SK-N-MC (cell line): ENCODE measurements at regions not wholly inside any gene's neighbourhood (a gene's known extent, or its start where the extent isn't known, plus 50 kb on each side); places are given as distances from the start of the nearest gene placed in this dataset.

ENCODE experiments used
- DNase-seq: peaks from one replicate; pipeline ENCODE4 v3.0.0-alpha.2; 2011; ENCODE audit warnings: low read depth, low spot score
- H3K27ac ChIP-seq: fragments of 200-600 bp; sonication (generic); 2 replicates; pipeline ENCODE4 v1.5.1; 2016; ENCODE audit warnings: mixed run types
- H3K36me3 ChIP-seq: fragments of 200-600 bp; sonication (generic); 2 replicates; pipeline ENCODE4 v1.6.1; 2017; ENCODE audit warnings: antibody characterized with exemption, low read length, mixed read lengths; ENCODE audit not compliant: insufficient read depth
- H3K4me3 ChIP-seq: fragments of 200-600 bp; sonication (generic); 2 replicates; pipeline ENCODE4 v1.5.1; 2016
- H3K9ac ChIP-seq: fragments of 200-600 bp; sonication (generic); 2 replicates; pipeline ENCODE4 v1.8.0; 2017; ENCODE audit warnings: mixed run types, mixed read lengths; ENCODE audit not compliant: insufficient read length
- H3K9me3 ChIP-seq: fragments of 200-600 bp; sonication (generic); 2 replicates; pipeline ENCODE4 v1.6.1; 2017; ENCODE audit warnings: low read depth, mild to moderate bottlenecking, antibody characterized with exemption, low read length, moderate library complexity, mixed read lengths
- EZH2 ChIP-seq: fragments of 200-600 bp; sonication (generic); IDR thresholded peaks from one replicate; pipeline ENCODE4 v1.6.1; 2017; ENCODE audit warnings: antibody characterized with exemption
- FOXP2 ChIP-seq: optimal IDR thresholded peaks from 2 replicates; pipeline ENCODE3; 2011; ENCODE audit warnings: mild to moderate bottlenecking, moderate library complexity; ENCODE audit not compliant: insufficient read depth; ENCODE audit errors: extremely low read length, control extremely low read depth
- POLR2AphosphoS5 ChIP-seq: IDR thresholded peaks from 2 replicates; pipeline ENCODE4 v1.6.1; 2012; ENCODE audit warnings: mild to moderate bottlenecking, low read depth, low read length, borderline replicate concordance

- no peaks in the 10 kb centered on the region for H3K36me3 ChIP-seq
- TF ChIP-seq EZH2, result no peak
- no peak for TF ChIP-seq POLR2AphosphoS5
- no peak for TF ChIP-seq FOXP2
Measured at GRCh38 chr4:71140563-71140962, 147.1 kb downstream of the DCK start.

GRCh38 chr4:71141125-71141524 lies 147.7 kb downstream of the DCK start:
- Histone ChIP-seq H3K9ac (no peak overlapping the region), H3K27ac (no peak overlapping the region), H3K9me3 (no peaks in the 10 kb centered on the region), H3K36me3 (no peaks in the 10 kb centered on the region), H3K4me3 (no peak overlapping the region)
- no peak for DNase-seq
- TF ChIP-seq POLR2AphosphoS5 (no peak), FOXP2 (no peak), EZH2 (no peak)

More at GRCh38 chr4:71140563-71140962, 147.1 kb downstream of the DCK start:
- no peak for DNase-seq
- no peak overlapping the region for H3K4me3 ChIP-seq
- H3K9ac ChIP-seq, result no peak overlapping the region
- no peak overlapping the region for H3K27ac ChIP-seq
- no peaks in the 10 kb centered on the region for H3K9me3 ChIP-seq

GRCh38 chr4:71147261-71147660 lies 153.8 kb downstream of the DCK start:
- Histone ChIP-seq H3K27ac (no peak overlapping the region), H3K36me3 (no peaks in the 10 kb centered on the region), H3K9ac (no peak overlapping the region), H3K9me3 (no peaks in the 10 kb centered on the region), H3K4me3 (no peak overlapping the region)
- TF ChIP-seq FOXP2 (no peak), EZH2 (no peak), POLR2AphosphoS5 (no peak)
- DNase-seq, result no peak

- TF ChIP-seq FOXP2, result no peak
- no peak for TF ChIP-seq POLR2AphosphoS5
- no peak for TF ChIP-seq EZH2
- Histone ChIP-seq H3K9me3 (no peaks in the 10 kb centered on the region), H3K27ac (no peak overlapping the region), H3K4me3 (no peak overlapping the region), H3K9ac (no peak overlapping the region), H3K36me3 (no peaks in the 10 kb centered on the region)
- no peak for DNase-seq
Measured at GRCh38 chr4:71148545-71148944, 155.1 kb downstream of the DCK start.

GRCh38 chr4:71151054-71151453 lies 157.6 kb downstream of the DCK start:
- Histone ChIP-seq H3K4me3 (no peak overlapping the region), H3K9me3 (no peaks in the 10 kb centered on the region), H3K27ac (no peak overlapping the region), H3K36me3 (no peaks in the 10 kb centered on the region), H3K9ac (no peak overlapping the region)
- DNase-seq, result no peak
- TF ChIP-seq FOXP2 (no peak), EZH2 (no peak), POLR2AphosphoS5 (no peak)

- Histone ChIP-seq H3K9ac (no peak overlapping the region), H3K4me3 (no peak overlapping the region), H3K9me3 (no peaks in the 10 kb centered on the region), H3K27ac (no peak overlapping the region; the same call in 1 of the 2 replicates), H3K36me3 (no peaks in the 10 kb centered on the region)
- no peak for DNase-seq
- TF ChIP-seq POLR2AphosphoS5 (no peak), EZH2 (no peak), FOXP2 (no peak)
Measured at GRCh38 chr4:71156616-71157015, 163.2 kb downstream of the DCK start.

- no peak for DNase-seq
- Histone ChIP-seq H3K4me3 (no peak overlapping the region), H3K9me3 (no peaks in the 10 kb centered on the region), H3K36me3 (no peaks in the 10 kb centered on the region), H3K27ac (no peak overlapping the region), H3K9ac (no peak overlapping the region)
- no peak for TF ChIP-seq POLR2AphosphoS5
- TF ChIP-seq EZH2, result no peak
- no peak for TF ChIP-seq FOXP2
Measured at GRCh38 chr4:71162386-71162785, 168.9 kb downstream of the DCK start.

- Histone ChIP-seq H3K4me3 (no peak overlapping the region), H3K9me3 (no peaks in the 10 kb centered on the region), H3K36me3 (no peaks in the 10 kb centered on the region), H3K9ac (no peak overlapping the region), H3K27ac (no peak overlapping the region)
- no peak for DNase-seq
- TF ChIP-seq POLR2AphosphoS5 (no peak), EZH2 (no peak), FOXP2 (no peak)
Measured at GRCh38 chr4:71163317-71163716, 169.9 kb downstream of the DCK start.

- H3K9ac ChIP-seq, result no peak overlapping the region
- H3K9me3 ChIP-seq, result no peaks in the 10 kb centered on the region
- H3K4me3 ChIP-seq, result no peak overlapping the region
- no peak for DNase-seq
- no peak for TF ChIP-seq FOXP2
- no peak for TF ChIP-seq EZH2
- no peak for TF ChIP-seq POLR2AphosphoS5
- H3K36me3 ChIP-seq, result no peaks in the 10 kb centered on the region
- H3K27ac ChIP-seq, result no peak overlapping the region
Measured at GRCh38 chr4:71167083-71167482, 171.7 kb upstream of the SLC4A4 start.
